SIG-M5 treated with dmso at 0.1 percent for 504 hours (cell line): ENCODE measurements at regions not wholly inside any gene's neighbourhood (a gene's known extent, or its start where the extent isn't known, plus 50 kb on each side); places are given as distances from the start of the nearest gene placed in this dataset.
A peak's percentile ranks its signal among the peaks of the same experiment; 100 is the strongest.

Source experiments
- DNase-seq: peaks from one replicate; lab custom pipeline; 2025; ENCODE audit not compliant: unreplicated experiment; lab: John Stamatoyannopoulos, UW

DNA sequence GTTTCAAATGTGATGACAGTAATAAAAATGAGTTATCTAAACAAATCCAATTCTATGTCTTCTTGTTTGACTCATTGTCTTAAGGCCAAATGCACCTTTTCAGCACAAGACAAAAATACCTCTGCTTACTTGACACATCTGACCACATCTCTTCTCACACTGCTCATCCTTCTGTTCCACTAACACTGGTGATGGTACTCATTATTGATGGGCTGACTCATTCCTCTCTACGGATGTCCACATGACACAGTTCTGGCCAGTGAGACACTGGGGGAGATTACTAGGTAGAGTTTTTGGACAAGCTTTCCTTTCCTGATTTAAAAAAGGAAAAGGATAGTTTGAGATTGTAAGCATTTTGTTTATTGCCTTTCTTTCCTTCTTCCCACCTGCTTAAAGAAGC, 410.6 kb upstream of the THRB start:
- DNase-seq: no peak

DNA sequence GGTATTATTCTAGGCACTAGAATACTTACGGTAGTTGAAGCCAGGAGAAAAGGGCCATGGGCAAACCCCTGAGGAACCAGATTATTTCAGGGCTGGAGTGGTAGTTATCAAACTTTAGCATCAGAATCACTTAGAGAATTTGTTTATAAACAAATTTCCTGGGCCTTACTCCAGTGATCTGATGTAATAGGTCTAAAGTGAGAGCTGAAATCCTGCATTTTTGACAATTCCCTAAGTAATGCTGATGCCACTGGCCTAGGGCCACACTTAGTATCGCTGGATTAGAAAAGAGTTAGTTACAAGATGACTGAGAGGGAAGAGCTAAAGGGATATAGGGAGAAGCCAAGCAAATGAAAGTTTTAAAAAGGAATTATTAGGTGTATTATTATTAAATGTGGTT, 412.5 kb upstream of the THRB start:
- no peak for DNase-seq

DNA sequence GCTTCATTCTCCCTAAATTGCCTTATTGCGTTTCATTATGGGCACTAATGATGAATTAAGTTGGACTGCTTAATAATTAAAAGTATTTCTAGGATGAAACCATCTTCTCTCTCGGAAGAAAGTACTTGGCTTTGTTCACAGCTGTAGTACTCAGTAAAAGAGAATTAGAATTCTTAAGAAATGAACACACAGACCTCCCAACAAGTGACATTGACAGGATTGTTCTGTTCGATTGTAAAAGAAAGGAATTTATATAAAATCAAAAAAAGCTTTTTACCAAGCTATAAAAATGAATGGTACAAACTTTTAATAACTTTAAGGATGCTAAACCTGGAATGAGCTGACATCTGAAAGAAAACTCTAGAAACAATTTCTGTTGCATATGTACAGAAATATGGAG, 416.4 kb upstream of the THRB start:
- no peak for DNase-seq

DNA sequence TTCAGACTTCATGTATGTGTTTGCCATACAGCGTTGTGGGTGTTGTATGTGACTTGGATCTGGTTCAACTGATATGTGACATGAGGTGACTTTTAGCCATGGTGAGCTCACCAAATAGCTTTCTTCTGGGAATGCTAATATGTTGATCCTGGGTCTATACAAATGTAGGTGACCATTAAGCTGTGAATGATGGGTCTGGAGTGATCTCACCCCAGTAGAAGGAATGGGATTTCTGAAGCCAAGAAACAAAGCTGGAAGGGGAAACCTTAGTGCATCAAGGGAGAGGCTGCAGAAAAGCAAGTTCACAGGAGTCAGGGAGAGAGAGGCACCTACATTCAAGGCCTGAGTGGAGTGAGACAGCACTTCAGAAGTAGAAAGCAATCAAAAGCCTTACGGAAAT, 421.0 kb upstream of the THRB start:
- DNase-seq: no peak

DNA sequence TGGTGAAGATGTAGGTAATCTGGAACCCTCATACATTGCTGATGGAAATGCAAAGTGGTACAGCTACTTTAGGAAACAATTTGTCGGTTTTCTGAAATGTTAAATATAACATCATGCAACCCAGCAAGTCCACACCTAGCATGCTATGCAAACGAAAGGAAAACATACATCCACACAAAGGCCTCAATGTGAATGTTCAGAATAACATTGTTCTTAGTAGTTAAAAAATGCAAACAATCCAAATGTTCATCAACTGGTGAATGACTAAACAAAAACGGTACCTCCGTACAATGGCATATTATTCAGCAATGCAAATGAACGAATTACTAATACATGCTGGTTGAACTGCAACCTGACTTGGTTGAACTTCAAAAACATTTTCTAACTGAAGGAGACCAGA, 423.3 kb upstream of the THRB start:
- DNase-seq: no peak

DNA sequence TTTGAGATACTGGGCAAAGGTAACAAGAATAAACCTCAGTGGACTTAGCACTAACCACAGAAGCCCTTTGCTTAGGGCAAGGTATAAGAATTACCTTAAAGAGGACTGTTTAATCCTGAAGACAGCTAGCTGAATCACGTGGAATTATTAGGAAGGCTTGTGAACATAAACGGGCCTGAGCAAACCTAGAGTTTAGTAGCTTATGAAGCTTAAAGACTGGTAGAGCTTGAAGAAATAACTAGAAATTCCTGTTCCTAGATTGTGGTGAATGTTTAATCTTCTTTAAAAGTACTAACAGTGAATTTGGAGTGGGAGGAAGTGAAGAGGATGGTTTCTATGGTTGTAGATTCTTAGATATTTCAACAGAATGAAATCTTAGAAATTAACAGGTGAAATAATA, 428.9 kb upstream of the THRB start:
- peak; percentile 16 for DNase-seq

DNA sequence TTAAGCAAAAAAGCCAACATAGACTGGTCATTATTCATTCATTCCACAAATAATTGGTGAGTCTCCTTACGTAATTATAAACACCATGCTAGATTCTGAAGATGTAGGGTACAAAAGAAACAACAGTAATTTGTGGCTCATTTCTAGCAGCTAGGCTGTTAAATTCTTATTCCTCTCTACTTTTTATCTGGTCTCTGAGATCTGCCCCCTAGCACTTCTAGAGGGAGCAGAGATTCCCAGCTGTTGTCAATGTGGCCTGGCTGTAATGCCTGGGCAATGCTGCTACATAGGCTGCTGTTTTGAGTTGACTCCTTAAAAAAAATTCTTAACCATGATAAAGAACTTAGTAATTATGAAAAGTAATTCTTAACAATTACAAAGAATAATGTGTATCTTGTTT, 434.9 kb upstream of the THRB start:
- DNase-seq: no peak

DNA sequence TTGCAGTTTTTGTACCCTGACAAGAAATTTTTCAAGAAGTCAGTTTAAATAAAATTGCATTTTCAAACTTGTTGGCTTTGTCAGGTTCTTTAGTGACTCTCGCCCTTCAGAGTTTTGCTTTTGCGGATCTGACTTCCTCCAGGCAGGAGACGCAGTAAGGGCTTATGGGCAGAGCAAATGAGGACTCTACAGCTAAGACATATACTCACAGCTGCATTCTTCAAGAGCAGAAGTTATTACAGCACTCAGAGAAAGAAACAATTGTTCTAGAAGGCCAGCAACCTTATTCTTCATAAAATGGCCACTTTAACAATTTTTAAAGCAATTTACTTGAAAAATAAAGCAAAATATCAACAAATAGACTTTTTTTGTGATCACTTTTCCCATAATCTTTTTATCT, 438.8 kb upstream of the THRB start:
- no peak for DNase-seq

DNA sequence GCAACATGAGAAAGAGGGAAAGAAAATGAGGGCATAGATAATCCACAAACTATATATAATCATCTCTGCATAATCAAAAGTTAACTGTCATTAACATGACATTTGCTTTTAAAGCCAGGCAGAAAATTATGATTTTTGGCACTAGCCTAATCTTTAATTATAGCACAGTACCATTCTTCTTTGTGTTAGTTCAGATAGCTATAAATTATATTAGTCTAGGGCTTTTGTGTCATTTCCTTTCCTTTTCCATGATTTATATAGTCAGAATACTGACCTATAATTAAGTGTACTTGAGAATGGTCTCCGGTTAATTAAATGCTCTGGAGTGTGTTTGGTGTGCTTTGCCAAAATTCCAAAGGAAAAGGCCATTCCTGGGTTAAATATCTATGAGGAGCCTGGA, 441.9 kb upstream of the THRB start:
- no peak for DNase-seq

DNA sequence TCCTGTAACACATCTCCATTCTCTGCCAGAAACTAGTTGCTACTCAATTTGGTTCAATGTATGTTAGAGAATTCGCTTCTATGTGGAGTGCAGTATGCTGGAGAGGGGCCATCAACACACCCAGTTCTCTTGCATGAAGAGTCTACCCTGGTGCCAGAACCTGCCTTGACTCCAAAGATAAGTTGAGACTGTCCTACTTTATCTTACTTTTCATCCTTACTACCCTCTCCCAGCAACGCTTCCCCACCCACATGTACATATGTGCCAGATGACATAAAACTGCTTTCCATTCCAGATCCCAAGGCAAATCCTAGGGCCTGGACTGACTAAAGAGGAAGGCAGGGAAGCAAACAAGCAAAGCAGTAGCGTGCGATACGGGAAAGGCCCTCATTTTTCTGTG, 442.6 kb upstream of the THRB start:
- no peak for DNase-seq

DNA sequence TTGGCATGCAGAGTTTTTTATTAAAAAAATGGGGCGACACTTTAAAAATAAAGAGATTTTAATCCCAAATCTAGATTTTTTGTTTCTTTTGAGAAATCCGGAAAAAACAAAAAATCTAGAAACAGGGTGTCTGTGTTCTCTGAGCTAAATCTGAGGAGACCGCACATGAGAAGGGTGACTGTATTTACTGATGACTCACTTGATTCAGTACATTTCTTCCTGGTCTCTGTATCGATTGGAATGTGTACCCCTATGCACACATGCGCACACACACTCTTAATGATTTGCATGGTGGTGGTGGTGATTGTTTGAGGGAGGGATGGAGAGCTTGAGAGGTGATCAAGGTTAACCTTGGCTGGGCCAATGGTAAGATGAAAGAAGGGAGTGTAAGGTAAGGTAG, 443.1 kb upstream of the THRB start:
- DNase-seq: no peak

DNA sequence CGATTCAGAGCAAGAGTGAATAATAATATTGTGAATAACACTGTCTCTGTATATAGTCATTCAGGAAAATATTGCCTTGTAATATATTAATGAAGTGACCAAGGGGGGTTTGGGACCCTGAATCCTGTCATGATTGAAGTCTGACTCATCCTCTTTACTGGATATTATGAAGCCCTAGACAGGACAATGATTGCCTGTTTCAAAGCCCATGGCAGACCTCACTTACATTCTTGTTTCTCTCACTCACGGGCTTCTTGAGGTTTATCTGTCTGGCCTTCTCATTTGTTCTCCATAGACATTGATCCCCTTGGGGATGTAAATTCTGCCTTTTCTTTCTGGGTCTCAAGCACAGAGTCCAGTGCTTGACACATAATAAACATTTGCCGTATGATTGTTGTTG, 449.3 kb upstream of the THRB start:
- no peak for DNase-seq

DNA sequence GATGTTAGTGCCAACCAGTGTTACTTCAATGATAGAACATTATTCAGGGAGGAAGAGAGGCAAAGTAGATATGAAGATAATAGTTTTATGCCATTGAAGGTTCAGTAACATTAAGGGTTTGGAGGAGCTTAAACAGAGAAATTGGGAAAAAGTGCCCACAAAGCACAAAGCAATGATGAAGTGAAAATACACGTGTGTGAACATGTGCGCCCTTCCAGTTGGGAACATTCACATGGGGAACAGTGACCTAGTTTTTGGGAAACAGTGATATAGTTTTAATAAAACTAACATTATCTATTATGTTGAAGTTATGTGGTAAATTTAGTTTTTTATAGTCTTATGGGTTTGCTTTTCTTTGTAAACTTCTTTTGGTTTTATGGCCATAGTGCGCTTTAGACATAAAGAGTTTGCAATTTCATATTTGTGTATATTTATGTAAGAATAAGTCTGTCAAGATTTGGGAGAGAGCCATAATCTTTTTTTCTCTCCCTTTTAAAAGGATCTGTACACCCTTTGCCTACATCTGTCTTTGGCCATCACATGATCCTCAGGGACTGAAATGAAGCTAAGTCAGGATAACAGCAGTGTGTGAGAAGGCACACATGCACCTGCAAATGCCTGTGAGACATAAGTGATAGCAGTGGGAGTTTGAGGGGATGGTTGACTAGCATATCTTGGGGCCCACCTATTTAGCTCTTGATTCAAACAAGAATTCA, 450.3 kb upstream of the THRB start:
- DNase-seq: no peak

DNA sequence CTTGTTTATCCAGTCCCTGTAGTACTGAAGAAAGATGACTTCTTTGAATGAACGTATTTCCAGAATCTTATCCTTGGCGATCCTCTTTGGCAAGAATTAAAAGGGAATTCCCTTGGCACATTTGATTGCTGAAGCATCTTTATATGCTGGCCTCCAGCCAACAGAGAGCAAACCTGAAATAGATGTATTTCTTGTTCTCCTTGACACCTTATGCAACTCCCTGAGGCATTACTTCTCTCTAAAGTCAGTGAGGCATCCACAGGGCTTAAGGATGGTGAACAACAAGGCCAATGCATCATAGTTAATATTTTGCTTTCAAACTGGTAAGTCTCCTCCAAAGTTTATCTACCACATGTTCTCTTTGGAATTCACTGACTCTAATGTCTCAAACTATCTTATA, 450.9 kb upstream of the THRB start:
- no peak for DNase-seq

DNA sequence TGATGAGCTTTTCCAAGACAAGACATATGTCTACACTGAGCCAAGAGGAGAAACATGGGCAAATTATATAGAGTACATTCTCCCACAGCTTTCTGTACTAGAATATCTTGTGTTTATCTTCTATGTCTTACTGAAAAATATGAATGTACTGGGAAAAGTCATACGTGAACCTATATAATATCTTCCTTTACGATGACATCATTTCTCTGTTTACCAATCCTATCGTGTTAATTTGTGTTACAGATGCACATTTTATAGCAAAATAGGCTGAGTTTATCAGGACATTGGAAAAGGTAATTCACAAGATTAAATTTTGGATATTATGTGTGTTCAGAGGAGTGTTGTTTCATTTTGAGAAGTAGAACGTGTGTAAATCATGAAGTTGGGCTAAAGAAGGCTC, 452.5 kb upstream of the THRB start:
- no peak for DNase-seq

DNA sequence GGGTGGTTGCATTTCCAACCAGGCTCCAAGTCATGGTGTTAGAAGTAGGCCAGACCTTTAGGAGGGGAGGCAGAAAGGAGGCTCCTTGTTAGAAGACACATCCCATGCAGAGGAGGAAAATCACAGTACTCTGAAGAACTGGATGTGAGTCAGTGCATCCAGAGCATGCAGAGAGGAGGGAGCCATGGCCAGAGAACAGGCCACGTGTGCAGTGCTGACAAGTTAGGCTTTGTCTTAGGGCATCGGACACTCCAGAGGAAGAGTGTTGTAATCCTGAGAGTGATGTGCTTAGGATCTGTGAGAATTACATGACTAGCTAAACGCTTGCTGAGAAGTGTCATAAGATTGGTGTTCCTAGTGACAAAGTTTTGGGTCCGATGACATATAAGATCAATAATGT, 456.5 kb upstream of the THRB start:
- no peak for DNase-seq

DNA sequence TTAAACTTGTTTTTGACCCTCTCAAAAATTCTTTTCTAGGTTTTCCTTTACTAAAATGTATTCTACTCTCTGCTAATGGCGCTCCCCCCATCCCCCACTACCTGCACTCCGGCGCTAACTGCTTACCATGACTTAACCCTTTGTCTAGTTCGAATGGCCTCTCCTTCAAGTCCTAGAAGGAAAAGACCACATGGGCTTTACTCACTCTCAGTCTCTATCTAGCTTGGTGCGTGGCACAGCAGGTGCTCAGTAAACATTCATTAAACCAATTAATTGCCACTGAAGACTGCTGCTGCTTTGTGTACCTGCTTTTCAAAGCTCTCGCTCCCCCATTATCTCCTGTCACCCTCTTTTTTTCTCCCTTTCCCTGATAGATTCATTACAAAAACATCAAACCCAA, 457.7 kb upstream of the THRB start:
- no peak for DNase-seq

DNA sequence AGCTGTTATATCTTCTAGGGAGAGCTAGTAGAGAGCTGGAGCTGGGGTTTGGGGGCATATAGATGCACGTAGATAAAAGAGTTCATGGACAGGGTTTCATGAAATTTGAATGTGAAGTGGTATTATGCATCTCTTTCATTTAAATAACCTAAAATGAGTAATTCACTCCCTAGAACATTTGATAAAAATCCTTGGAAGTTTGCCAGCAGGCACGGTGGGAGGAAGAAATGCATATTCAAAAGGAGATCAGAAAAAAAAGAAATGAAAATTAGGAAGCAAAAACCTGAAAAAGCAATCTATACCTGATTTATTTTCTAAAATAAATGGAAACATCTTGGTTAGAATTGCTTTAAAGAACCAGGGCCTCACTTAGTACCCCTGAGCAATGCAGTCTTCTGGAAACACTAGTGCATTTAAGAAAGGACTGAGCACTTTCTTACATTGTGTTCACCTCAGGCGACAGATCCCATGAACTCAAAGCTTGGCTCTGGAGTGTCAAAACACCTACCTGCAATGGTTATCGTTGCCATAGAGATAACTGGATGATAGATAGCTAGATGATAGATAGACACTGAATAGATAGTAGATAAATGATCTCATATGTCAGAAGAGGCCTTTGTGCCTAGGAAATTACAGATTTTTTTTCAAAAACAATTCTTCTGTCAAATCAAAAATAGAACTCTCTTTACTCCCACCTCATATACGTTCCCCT, 458.6 kb upstream of the THRB start:
- no peak for DNase-seq

DNA sequence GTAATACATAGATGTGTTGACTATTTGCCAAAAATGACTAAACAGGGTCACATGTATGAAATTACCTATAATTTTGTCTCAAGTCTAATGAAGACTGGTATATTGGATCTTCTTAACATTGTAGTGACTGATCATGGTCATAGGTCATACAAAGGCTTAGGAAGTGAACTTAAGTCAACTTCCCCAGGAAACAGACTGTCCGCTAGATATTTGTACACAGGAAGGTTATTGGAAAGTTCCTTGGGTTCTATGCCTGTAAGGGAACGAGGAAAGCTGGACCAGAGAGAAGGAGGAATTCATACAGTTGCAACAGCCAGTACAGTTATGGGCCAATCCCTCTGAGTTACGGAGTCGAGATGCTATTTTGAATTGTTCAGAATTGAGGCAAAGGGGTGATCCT, 462.0 kb upstream of the THRB start:
- no peak for DNase-seq

DNA sequence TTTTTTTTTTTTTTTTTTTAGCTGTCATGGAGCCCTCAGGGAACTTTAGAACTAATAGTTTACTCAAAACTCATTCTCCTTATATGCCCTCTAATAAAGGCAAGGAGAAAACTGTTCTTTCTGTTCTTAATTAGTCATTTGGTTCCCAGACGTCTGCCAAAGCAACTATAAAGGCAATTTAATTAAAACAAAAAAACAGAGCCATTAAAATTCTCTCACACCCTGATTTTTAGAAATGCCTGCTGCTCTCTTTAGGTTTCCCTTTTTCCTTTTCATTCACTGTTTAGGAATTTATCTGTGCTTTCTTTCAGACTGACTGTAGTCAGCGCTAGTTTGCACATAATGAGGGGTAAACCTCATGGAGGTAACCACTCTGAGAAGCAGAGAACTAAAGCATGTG, 463.6 kb upstream of the THRB start:
- no peak for DNase-seq

DNA sequence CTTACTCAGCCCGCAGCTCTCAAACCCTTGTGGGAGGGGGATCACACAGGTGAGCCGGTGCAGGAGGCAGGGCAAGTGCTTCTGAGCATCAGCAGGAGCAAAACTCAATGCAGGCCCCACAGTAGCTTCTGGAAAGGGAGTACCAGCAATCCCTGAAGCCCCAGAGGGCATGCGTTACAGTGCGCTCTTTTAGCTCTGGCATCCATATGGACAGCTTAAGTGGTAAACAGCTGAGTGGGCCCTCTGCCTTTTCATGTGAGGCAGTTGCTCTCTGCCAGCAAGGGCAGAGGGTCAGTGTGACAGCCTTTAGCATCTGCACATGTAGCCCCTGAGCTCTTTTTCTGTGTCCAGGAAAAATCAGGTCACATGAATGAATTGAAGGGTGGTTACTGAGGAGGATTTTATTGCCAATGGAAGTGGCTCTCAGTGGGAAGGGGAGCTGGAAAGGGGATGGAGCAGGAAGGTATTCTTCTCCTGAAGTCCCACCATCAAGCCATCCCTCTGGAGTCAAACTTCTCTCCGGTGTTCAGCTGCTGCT, 464.3 kb upstream of the THRB start:
- DNase-seq: no peak

DNA sequence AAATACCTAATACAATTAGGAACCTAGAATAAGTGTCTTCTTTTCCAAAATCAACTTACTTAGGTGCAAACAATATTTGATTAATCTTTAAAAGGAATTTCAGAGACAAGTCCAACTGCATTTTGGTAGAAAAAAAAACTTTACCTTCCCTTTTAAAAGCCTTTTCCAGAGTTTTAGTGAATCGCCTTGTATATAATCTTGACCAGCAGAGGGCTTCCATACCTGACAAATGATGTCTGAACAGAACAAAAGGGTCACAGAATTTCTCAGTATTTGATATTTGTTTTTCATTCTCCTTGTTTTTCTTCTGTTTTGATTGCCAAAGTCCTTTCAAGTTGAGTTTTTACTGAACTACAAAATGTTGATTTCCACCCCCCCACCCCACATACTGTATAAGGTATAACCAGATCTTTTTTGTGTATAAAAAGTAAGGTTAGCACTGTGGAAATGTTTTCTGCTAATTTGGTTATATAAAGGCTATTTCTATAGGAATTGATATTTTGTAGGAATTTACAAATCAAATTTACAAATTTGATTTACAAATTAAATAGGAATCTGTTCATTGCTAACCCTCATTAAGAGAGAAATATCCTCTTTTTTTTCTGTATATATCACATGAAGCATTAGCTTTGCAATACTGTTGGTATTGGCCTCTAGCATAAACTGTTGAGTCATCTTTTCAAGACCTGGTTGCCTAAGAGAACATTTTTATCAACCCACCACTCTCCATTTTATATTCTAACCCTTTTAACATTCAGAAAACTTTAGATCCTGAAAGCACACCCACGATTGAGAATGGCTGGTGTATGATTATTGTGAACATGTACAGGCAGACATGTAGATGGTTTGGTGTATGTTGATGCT, 464.1 kb upstream of the RARB start:
- DNase-seq: peak; percentile 14
